Umbilical cord (tissue), 1 donor: ENCODE measurements at regions not wholly inside any gene's neighbourhood (a gene's known extent, or its start where the extent isn't known, plus 50 kb on each side); places are given as distances from the start of the nearest gene placed in this dataset.
A peak's percentile ranks its signal among the peaks of the same experiment; 100 is the strongest.

Experiments
- DNase-seq: peaks from one replicate; pipeline ENCODE4 v3.0.0-alpha.2; 2015; ENCODE audit warnings: low spot score

GRCh38 chr7:157061979-157062378, 51.5 kb upstream of the MNX1 start:
- DNase-seq, result no peak

GRCh38 chr7:157065046-157065445, 54.6 kb upstream of the MNX1 start:
- DNase-seq, result no peak

DNA sequence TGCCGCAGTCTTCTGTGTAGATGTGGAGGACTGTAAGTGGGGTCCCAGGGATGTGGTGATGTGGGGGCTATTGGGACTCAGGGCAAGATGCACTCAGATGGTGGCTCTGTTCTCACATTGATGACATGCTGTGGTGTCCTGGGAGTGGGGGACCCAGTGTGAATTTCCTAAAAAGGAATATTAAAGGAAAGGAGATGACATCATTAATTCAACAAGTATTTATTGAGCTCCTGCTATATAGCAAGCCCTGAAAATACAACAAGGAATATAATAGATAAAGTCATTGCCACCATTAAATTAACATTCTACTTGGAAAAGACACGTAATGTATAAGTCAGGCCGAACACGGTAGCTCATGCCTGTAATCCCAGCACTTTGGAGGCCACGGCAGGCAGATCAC, 61.9 kb upstream of the MNX1 start:
- DNase-seq, result no peak

DNA sequence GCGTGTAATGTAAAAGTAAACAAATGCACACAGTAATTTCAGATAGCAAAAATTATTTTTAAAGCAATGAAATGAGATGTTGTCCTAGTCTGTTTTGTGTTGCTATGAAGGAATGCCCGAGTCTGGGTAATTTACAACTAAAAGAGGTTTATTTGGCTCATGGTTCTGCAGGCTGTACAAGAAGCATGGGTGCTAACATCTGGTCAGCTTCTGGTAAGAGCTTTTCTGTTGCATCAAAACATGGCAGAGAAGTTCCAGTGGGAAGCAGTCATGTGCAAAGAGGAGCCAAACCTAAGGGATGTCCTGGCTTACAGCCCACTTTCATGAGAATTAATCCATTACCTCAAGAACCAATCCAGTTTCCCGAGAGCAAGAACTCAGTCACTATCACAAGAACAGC, 62.9 kb upstream of the MNX1 start:
- no peak for DNase-seq

- no peak for DNase-seq
Measured at GRCh38 chr7:157073949-157074624, 63.6 kb upstream of the MNX1 start.

- DNase-seq, result no peak
Measured at GRCh38 chr7:157076466-157076865, 62.3 kb upstream of the UBE3C start.

- no peak for DNase-seq
Measured at GRCh38 chr7:157077021-157077420, 61.7 kb upstream of the UBE3C start.

DNA sequence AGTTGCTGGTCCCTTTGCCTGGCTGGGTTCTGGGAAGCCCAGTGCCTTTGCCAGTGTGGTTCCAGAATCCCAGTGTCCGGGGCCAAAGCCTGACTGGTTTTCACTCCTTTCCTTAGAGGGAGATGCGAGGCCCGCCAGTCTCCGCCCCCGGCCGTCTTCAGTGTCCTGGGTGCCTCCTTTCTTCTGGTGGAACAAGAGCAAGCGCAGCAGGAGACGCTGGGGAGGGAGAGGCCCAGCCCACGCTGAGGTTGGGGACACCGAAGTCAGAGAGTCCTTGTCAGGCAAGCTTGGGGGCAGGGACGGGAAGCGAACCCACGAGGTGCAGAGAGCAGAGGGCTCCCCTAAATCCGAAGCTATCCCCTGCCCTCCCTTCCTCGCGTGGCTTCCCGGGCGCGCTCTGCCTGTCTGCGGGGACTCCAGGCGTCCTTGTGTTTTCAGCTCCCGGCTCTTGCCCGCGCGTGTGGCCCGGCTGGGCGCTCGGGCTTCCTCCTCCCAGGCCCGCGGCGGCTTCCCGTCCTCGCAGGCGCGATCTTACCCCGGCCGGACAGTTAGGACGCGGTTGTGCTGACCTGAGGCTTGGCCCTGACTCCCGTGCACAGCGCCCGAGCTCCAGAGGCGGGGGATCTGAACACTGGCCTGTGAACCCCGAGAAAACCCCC, 60.6 kb upstream of the UBE3C start:
- peak; percentile 8 for DNase-seq

GRCh38 chr7:157079116-157079515, 59.6 kb upstream of the UBE3C start:
- no peak for DNase-seq

- DNase-seq, result no peak
Measured at GRCh38 chr7:157080111-157080730, 58.5 kb upstream of the UBE3C start.

DNA sequence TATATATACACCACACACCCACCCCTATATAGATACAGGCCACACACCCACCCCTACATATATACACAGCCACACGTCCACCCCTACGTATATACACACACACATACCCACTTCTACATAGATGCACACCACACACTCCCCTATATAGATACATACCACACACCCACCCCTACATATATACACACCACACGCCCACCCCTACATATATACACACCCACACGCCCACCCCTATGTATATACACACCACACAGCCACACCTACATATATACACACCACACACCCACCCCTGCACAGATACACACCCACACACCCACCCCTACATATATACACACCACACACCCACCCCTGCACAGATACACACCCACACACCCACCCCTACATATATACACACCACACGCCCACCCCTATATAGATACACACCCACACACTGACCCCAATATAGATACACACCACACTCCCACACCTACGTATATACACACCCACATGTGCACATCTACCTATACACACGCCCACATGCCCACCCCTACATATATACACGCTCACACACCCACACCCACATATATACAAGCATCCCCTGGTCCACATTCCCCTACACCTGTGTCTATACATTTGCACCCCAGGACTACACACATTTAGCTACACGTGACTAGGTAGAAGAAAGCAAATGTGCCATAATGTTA, 52.1 kb upstream of the UBE3C start:
- DNase-seq, result no peak

- no peak for DNase-seq
Measured at GRCh38 chr7:157087646-157088045, 51.1 kb upstream of the UBE3C start.

DNA sequence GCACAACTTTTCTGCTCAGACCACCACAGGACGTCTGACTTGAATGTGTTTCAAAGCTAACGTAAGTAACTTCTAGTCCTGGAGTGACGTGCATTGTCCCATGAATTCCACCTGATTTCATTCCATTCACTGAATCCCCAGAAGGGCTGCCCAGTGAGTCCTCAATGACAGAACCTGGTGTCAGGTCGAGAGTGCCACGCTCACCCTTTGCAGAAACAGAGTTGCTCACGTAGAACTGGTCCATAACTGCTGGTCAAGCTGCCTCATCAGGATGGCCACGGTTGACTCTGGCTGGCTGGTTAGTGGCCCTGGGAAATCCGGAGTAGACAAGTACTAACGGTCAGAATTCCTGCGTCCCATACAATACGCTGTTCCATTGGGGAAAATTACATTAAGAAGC, 50.6 kb upstream of the UBE3C start:
- DNase-seq, result no peak
